ENCODE measurements at regions not wholly inside any gene's neighbourhood (a gene's known extent, or its start where the extent isn't known, plus 50 kb on each side); places are given as distances from the start of the nearest gene placed in this dataset.

DNA sequence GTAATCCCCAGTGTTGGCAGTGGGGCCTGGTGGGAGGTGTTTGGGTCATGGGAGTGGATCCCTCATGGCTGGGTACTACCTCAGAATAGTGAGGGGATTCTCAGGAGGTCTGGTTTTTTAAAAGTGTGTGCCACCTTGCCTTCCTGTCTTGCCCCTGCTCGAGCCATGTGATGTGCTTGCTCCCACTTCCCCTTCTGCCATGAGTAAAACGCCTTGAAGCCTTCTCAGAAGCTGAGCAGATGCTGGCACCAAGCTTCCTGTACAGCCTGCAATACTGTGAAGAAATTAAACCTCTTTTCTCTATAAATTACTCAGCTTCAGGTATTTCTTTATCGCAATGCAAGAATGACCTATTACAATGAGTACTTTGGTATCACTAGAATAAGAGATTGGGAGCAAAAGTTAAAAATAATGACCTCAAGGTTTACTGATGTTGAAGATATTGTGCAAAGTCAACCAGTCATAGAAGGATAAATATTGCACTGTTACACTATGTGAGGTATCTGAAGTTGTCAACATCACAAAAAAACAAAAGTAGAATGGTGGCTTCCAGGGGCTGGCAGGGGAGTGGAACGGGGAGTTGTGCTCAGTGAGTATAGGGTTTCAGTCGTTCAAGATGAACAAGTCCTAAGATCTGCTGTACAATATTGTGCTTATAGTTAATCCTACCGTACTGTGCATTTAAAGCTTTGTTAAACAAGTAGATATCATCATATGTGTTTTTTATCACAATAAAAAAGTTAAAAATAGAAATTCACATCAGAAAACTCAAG is 938.3 kb upstream of the CNTNAP5 start:
- no peak for FAIRE-seq
- Histone ChIP-seq H3K79me2 (ENCODE audit: insufficient read depth, low read length) (no peaks in the 10 kb centered on the region), H3K9me3 (ENCODE audit: insufficient read depth, low read depth, low read length) (no peaks in the 10 kb centered on the region), H2AFZ (ENCODE audit: low read depth, low read length) (no peak overlapping the region), H3K27ac (ENCODE audit: low read depth, low read length) (no peak overlapping the region), H3K4me1 (ENCODE audit: insufficient read depth, low read length) (no peaks in the 10 kb centered on the region), H3K27me3 (ENCODE audit: insufficient read depth, low read length) (no peaks in the 10 kb centered on the region), H3K36me3 (ENCODE audit: insufficient read depth, low read length) (no peaks in the 10 kb centered on the region), H3K4me3 (ENCODE audit: insufficient read depth, low read depth, low read length) (no peak overlapping the region), H4K20me1 (ENCODE audit: insufficient read depth, low read length) (no peaks in the 10 kb centered on the region), H3K9ac (ENCODE audit: low read length) (no peak overlapping the region), H3K4me2 (ENCODE audit: low read length) (no peak overlapping the region)
- Mint-ChIP-seq H3K36me3 (ENCODE audit: low read depth, unreplicated experiment) (no peaks in the 10 kb centered on the region), H3K4me1 (ENCODE audit: low read depth, unreplicated experiment) (peaks cover 8% of the 10 kb centered on the region), H3K27ac (ENCODE audit: unreplicated experiment) (no peak overlapping the region), H3K4me3 (ENCODE audit: unreplicated experiment) (no peak overlapping the region), H3K9me3 (ENCODE audit: unreplicated experiment) (no peaks in the 10 kb centered on the region), H3K27me3 (ENCODE audit: low read depth, unreplicated experiment) (no peaks in the 10 kb centered on the region)
- TF ChIP-seq, protein P1, sequence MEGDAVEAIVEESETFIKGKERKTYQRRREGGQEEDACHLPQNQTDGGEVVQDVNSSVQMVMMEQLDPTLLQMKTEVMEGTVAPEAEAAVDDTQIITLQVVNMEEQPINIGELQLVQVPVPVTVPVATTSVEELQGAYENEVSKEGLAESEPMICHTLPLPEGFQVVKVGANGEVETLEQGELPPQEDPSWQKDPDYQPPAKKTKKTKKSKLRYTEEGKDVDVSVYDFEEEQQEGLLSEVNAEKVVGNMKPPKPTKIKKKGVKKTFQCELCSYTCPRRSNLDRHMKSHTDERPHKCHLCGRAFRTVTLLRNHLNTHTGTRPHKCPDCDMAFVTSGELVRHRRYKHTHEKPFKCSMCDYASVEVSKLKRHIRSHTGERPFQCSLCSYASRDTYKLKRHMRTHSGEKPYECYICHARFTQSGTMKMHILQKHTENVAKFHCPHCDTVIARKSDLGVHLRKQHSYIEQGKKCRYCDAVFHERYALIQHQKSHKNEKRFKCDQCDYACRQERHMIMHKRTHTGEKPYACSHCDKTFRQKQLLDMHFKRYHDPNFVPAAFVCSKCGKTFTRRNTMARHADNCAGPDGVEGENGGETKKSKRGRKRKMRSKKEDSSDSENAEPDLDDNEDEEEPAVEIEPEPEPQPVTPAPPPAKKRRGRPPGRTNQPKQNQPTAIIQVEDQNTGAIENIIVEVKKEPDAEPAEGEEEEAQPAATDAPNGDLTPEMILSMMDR (IDR thresholded peaks at IDR 0.05; ENCODE audit: insufficient read depth, low read depth, low read length), result no peak
- no peak for TF ChIP-seq EZH2 (IDR thresholded peaks at IDR 0.05; ENCODE audit: insufficient read depth, low read length)
- no peak for DNase-seq (ENCODE audit: low read depth)

DNA sequence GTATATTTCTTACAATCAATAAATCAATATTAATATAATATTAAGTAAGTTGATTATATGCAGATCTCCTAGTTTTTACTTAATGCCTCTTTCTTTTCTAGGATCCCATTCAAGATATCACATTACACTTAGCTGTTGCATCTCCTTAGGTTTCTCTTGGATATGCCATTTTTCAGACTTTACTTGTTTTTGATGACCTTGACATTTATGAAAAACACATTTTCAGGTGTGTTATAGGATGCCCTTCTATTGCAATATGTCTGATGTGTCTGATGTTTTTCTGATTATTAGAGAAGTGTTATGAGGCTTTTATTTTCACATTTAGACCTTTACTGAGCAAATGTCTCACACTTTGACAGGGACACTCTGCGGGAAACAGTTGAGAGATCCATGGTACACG is 933.6 kb upstream of the CNTNAP5 start:
- Histone ChIP-seq H3K36me3 (ENCODE audit: insufficient read depth, low read length) (no peaks in the 10 kb centered on the region), H3K79me2 (ENCODE audit: insufficient read depth, low read length) (no peaks in the 10 kb centered on the region), H3K27me3 (ENCODE audit: insufficient read depth, low read length) (no peaks in the 10 kb centered on the region), H4K20me1 (ENCODE audit: insufficient read depth, low read length) (no peaks in the 10 kb centered on the region), H2AFZ (ENCODE audit: low read depth, low read length) (no peak overlapping the region), H3K27ac (ENCODE audit: low read depth, low read length) (no peak overlapping the region), H3K4me1 (ENCODE audit: insufficient read depth, low read length) (no peaks in the 10 kb centered on the region), H3K9ac (ENCODE audit: low read length) (no peak overlapping the region), H3K4me3 (ENCODE audit: insufficient read depth, low read depth, low read length) (no peak overlapping the region), H3K4me2 (ENCODE audit: low read length) (no peak overlapping the region), H3K9me3 (ENCODE audit: insufficient read depth, low read depth, low read length) (no peaks in the 10 kb centered on the region)
- no peak overlapping the region for H3K4me3 Mint-ChIP-seq (ENCODE audit: unreplicated experiment)
- no peak for FAIRE-seq
- TF ChIP-seq EZH2 (IDR thresholded peaks at IDR 0.05; ENCODE audit: insufficient read depth, low read length), result no peak
- TF ChIP-seq, protein P1 (IDR thresholded peaks at IDR 0.05; ENCODE audit: insufficient read depth, low read depth, low read length), result no peak
- H3K9me3 Mint-ChIP-seq (ENCODE audit: unreplicated experiment), result no peaks in the 10 kb centered on the region
- no peak overlapping the region for H3K27ac Mint-ChIP-seq (ENCODE audit: unreplicated experiment)
- no peaks in the 10 kb centered on the region for H3K27me3 Mint-ChIP-seq (ENCODE audit: low read depth, unreplicated experiment)
- DNase-seq (ENCODE audit: low read depth), result no peak
- peaks cover 8% of the 10 kb centered on the region for H3K4me1 Mint-ChIP-seq (ENCODE audit: low read depth, unreplicated experiment)
- no peaks in the 10 kb centered on the region for H3K36me3 Mint-ChIP-seq (ENCODE audit: low read depth, unreplicated experiment)

DNA sequence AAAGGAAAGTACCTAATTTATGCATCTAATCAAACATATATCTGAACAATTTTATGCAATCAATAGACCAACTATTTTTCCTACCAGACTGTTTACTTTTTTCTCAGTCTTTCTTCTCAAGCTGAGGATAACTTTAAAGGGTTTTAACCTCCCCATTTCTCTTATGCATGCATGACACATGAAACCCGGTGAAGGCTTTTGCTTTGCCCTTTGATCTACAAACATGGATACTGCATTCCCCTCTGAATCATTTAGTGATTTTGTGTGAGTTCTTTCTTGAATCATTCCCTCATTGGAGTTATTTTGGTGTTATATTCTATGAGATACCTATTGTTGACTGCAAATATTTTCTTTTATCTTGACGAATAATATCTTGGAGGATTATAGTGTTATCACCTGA is 931.9 kb upstream of the CNTNAP5 start:
- FAIRE-seq, result no peak
- no peaks in the 10 kb centered on the region for H3K9me3 Mint-ChIP-seq (ENCODE audit: unreplicated experiment)

More for the DNA sequence above, 931.9 kb upstream of the CNTNAP5 start:
- H3K4me1 ChIP-seq (ENCODE audit: insufficient read depth, low read length), result no peaks in the 10 kb centered on the region
- no peaks in the 10 kb centered on the region for H3K27me3 Mint-ChIP-seq (ENCODE audit: low read depth, unreplicated experiment)
- no peaks in the 10 kb centered on the region for H3K79me2 ChIP-seq (ENCODE audit: insufficient read depth, low read length)
- H3K4me2 ChIP-seq (ENCODE audit: low read length), result no peak overlapping the region
- H3K4me1 Mint-ChIP-seq (ENCODE audit: low read depth, unreplicated experiment), result peaks cover 4% of the 10 kb centered on the region
- H4K20me1 ChIP-seq (ENCODE audit: insufficient read depth, low read length), result no peaks in the 10 kb centered on the region
- no peak overlapping the region for H3K27ac ChIP-seq (ENCODE audit: low read depth, low read length)
- no peaks in the 10 kb centered on the region for H3K9me3 ChIP-seq (ENCODE audit: insufficient read depth, low read depth, low read length)
- no peaks in the 10 kb centered on the region for H3K36me3 ChIP-seq (ENCODE audit: insufficient read depth, low read length)
- no peak overlapping the region for H3K4me3 ChIP-seq (ENCODE audit: insufficient read depth, low read depth, low read length)
- no peaks in the 10 kb centered on the region for H3K36me3 Mint-ChIP-seq (ENCODE audit: low read depth, unreplicated experiment)
- H3K27me3 ChIP-seq (ENCODE audit: insufficient read depth, low read length), result no peaks in the 10 kb centered on the region
- TF ChIP-seq, protein P1 (IDR thresholded peaks at IDR 0.05; ENCODE audit: insufficient read depth, low read depth, low read length), result no peak
- TF ChIP-seq EZH2 (IDR thresholded peaks at IDR 0.05; ENCODE audit: insufficient read depth, low read length), result no peak
- H3K9ac ChIP-seq (ENCODE audit: low read length), result no peak overlapping the region
- no peak overlapping the region for H3K4me3 Mint-ChIP-seq (ENCODE audit: unreplicated experiment)
- no peak for DNase-seq (ENCODE audit: low read depth)
- H2AFZ ChIP-seq (ENCODE audit: low read depth, low read length), result no peak overlapping the region
- no peak overlapping the region for H3K27ac Mint-ChIP-seq (ENCODE audit: unreplicated experiment)
